Neuronal stem cell (in vitro differentiated cells): ENCODE measurements at regions not wholly inside any gene's neighbourhood (a gene's known extent, or its start where the extent isn't known, plus 50 kb on each side); places are given as distances from the start of the nearest gene placed in this dataset.

ENCODE experiments used
- DNase-seq: peaks from one replicate; pipeline ENCODE4 v3.0.0-alpha.2; 2013; ENCODE audit warnings: low spot score
- H2AFZ ChIP-seq: one replicate; pipeline ENCODE4 v1.6.1; 2013; ENCODE audit warnings: mild to moderate bottlenecking, low read length, inconsistent platforms
- H2AK5ac ChIP-seq: 2 replicates; pipeline ENCODE4 v1.6.1; 2013; ENCODE audit warnings: low read depth, mild to moderate bottlenecking, inconsistent platforms, low read length, moderate library complexity, mixed read lengths
- H2BK120ac ChIP-seq: 2 replicates; pipeline ENCODE4 v1.6.1; 2013; ENCODE audit warnings: low read depth, mild to moderate bottlenecking, inconsistent platforms, low read length, moderate library complexity, mixed read lengths
- H2BK12ac ChIP-seq: one replicate; pipeline ENCODE4 v1.6.1; 2013; ENCODE audit warnings: low read length, inconsistent platforms
- H2BK15ac ChIP-seq: 2 replicates; pipeline ENCODE4 v1.6.1; 2013; ENCODE audit warnings: mild to moderate bottlenecking, low read length, inconsistent platforms, mixed read lengths
- H2BK5ac ChIP-seq: one replicate; pipeline ENCODE4 v1.6.1; 2013; ENCODE audit warnings: inconsistent platforms, mild to moderate bottlenecking, low read length, moderate library complexity
- H3K14ac ChIP-seq: one replicate; pipeline ENCODE4 v1.6.1; 2013; ENCODE audit warnings: low read length, inconsistent platforms
- H3K18ac ChIP-seq: 2 replicates; pipeline ENCODE4 v1.6.1; 2013; ENCODE audit warnings: low read length, inconsistent platforms
- H3K23ac ChIP-seq: 2 replicates; pipeline ENCODE4 v1.6.1; 2013; ENCODE audit warnings: low read depth, mild to moderate bottlenecking, mixed read lengths, low read length, inconsistent platforms; ENCODE audit not compliant: poor library complexity
- H3K27ac ChIP-seq: replicated peaks from 3 replicates; pipeline ENCODE4 v1.5.1; 2013; ENCODE audit warnings: low read length, inconsistent platforms
- H3K27me3 ChIP-seq, 3 experiments: 2 replicates each; pipeline ENCODE4 v1.6.1; 2013; ENCODE audit warnings: low read length in 3 of 3, mild to moderate bottlenecking in 2 of 3, inconsistent platforms in 1 of 3, low read depth in 1 of 3, mixed read lengths in 1 of 3, moderate library complexity in 1 of 3; ENCODE audit not compliant: control insufficient read depth in 3 of 3, insufficient read depth in 3 of 3
- H3K36me3 ChIP-seq, 2 donors: replicated peaks in 1 of 2; 2 replicates each; pipeline ENCODE4 v1.6.1; 2013; ENCODE audit warnings: low read length in 2 of 2; ENCODE audit not compliant: control insufficient read depth in 2 of 2, insufficient read depth in 2 of 2
- H3K4ac ChIP-seq: 2 replicates; pipeline ENCODE4 v1.6.1; 2013; ENCODE audit warnings: inconsistent platforms, mild to moderate bottlenecking, low read length, moderate library complexity
- H3K4me1 ChIP-seq, 2 donors: 1 replicate in 1 of 2; 2 replicates in 1 of 2; pipeline ENCODE4 v1.6.1; 2013; ENCODE audit warnings: low read length in 2 of 2, low read depth in 1 of 2; ENCODE audit not compliant: control insufficient read depth in 2 of 2, insufficient read depth in 1 of 2
- H3K4me2 ChIP-seq: one replicate; pipeline ENCODE4 v1.6.1; 2013; ENCODE audit warnings: mild to moderate bottlenecking, low read length, inconsistent platforms; ENCODE audit not compliant: insufficient read depth, poor library complexity, severe bottlenecking
- H3K4me3 ChIP-seq, 2 donors: 2 replicates each; pipeline ENCODE4 v1.5.1; 2013; ENCODE audit warnings: low read length in 2 of 2, mild to moderate bottlenecking in 2 of 2, inconsistent platforms in 1 of 2, moderate library complexity in 1 of 2
- H3K79me1 ChIP-seq: one replicate; pipeline ENCODE4 v1.6.1; 2013; ENCODE audit warnings: low read depth, mild to moderate bottlenecking, inconsistent platforms, low read length, moderate library complexity
- H3K9ac ChIP-seq: one replicate; pipeline ENCODE4 v1.6.1; 2013; ENCODE audit warnings: mild to moderate bottlenecking, low read depth, low read length, inconsistent platforms; ENCODE audit not compliant: poor library complexity
- H3K9me3 ChIP-seq, 2 donors: replicated peaks in 1 of 2; 2 replicates each; pipeline versions ENCODE3 to v1.6.1; 2013; ENCODE audit warnings: low read length in 2 of 2, mild to moderate bottlenecking in 2 of 2, inconsistent platforms in 1 of 2, low read depth in 1 of 2, mixed read lengths in 1 of 2, moderate library complexity in 1 of 2; ENCODE audit not compliant: control insufficient read depth in 2 of 2, insufficient read depth in 1 of 2
- H4K8ac ChIP-seq: one replicate; pipeline ENCODE4 v1.6.1; 2013; ENCODE audit warnings: low read depth, mild to moderate bottlenecking, inconsistent platforms, low read length, moderate library complexity
- H4K91ac ChIP-seq: one replicate; pipeline ENCODE4 v1.6.1; 2013; ENCODE audit warnings: low read length, low read depth, mild to moderate bottlenecking, inconsistent platforms; ENCODE audit not compliant: poor library complexity
- WGBS, 2 donors: extraction: QIAGEN DNeasy Blood & Tissue Kit; methylation state at CpG; one replicate each; pipeline ENCODE4 v1.1.7; 2013; ENCODE audit warnings: missing lambda C conversion rate in 2 of 2, mixed read lengths in 1 of 2; ENCODE audit not compliant: insufficient read length in 2 of 2, insufficient replicate concordance in 1 of 2; ENCODE audit errors: extremely low coverage in 2 of 2; 5-methylcytosine and 5-hydroxymethylcytosine counted together

GRCh38 chr6:132964868-132965382, 150.6 kb downstream of the RPS12 start:
- H3K27me3 ChIP-seq, result no peaks in the 10 kb centered on the region
- no peaks in the 10 kb centered on the region for H3K36me3 ChIP-seq
- no peak overlapping the region for H3K4ac ChIP-seq
- no peak overlapping the region for H3K4me2 ChIP-seq
- no peak overlapping the region for H2BK15ac ChIP-seq
- H3K4me1 ChIP-seq, result peaks cover 2 to 6% of the 10 kb centered on the region in 2 donors
- no peak for DNase-seq
- H2BK120ac ChIP-seq, result no peak overlapping the region
- H2BK5ac ChIP-seq, result no peak overlapping the region
- no peak overlapping the region for H2BK12ac ChIP-seq
- no peak overlapping the region for H2AFZ ChIP-seq
- H3K18ac ChIP-seq, result no peak overlapping the region
- no peak overlapping the region for H3K23ac ChIP-seq
- H3K14ac ChIP-seq, result no peak overlapping the region
- no peak overlapping the region for H3K9ac ChIP-seq
- no peak overlapping the region for H3K4me3 ChIP-seq
- H3K27ac ChIP-seq, result no peak overlapping the region
- H2AK5ac ChIP-seq, result no peak overlapping the region
- H4K91ac ChIP-seq, result no peak overlapping the region
- H3K79me1 ChIP-seq, result no peaks in the 10 kb centered on the region
- H4K8ac ChIP-seq, result no peak overlapping the region
- H3K9me3 ChIP-seq, result no peaks in the 10 kb centered on the region
- WGBS, 2 donors, result no CpG with 5 or more reads among the region's 2 CpGs

DNA sequence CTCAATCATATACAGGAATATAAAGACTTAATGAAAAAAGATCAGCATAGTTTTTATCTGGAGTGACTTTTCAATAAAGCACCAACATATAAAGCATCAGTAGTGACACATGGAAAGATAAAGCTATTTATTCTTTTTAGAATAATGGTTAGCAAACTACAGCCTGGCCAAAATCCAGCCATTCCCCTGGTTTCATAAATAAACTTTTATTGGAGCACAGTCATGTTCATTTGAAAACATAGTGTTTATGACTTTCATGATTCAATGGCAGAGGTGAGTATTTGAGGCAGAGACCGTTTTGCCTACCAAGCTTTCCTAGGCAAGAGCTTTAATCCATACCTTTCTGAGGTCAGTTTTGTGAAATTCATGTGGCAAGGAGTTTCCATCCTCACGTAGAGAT, 153.5 kb downstream of the RPS12 start:
- no peak overlapping the region for H2AK5ac ChIP-seq
- H3K79me1 ChIP-seq, result no peaks in the 10 kb centered on the region
- no peak for DNase-seq
- no peak overlapping the region for H2BK15ac ChIP-seq
- H3K4me3 ChIP-seq, result no peak overlapping the region
- no peak overlapping the region for H3K14ac ChIP-seq
- H3K9me3 ChIP-seq, result no peaks in the 10 kb centered on the region
- H3K18ac ChIP-seq, result no peak overlapping the region
- WGBS, 2 donors, result no CpG with 5 or more reads among the region's 2 CpGs
- H3K4me2 ChIP-seq, result no peak overlapping the region
- H3K27me3 ChIP-seq, result no peaks in the 10 kb centered on the region
- no peak overlapping the region for H2AFZ ChIP-seq
- H3K36me3 ChIP-seq, result no peaks in the 10 kb centered on the region
- no peak overlapping the region for H3K4ac ChIP-seq
- H2BK5ac ChIP-seq, result no peak overlapping the region
- no peak overlapping the region for H3K9ac ChIP-seq
- no peak overlapping the region for H2BK12ac ChIP-seq
- H4K8ac ChIP-seq, result no peak overlapping the region
- H3K23ac ChIP-seq, result no peak overlapping the region
- H4K91ac ChIP-seq, result no peak overlapping the region
- H3K4me1 ChIP-seq, result peaks cover 4 to 8% of the 10 kb centered on the region in 2 donors
- no peak overlapping the region for H3K27ac ChIP-seq
- no peak overlapping the region for H2BK120ac ChIP-seq

DNA sequence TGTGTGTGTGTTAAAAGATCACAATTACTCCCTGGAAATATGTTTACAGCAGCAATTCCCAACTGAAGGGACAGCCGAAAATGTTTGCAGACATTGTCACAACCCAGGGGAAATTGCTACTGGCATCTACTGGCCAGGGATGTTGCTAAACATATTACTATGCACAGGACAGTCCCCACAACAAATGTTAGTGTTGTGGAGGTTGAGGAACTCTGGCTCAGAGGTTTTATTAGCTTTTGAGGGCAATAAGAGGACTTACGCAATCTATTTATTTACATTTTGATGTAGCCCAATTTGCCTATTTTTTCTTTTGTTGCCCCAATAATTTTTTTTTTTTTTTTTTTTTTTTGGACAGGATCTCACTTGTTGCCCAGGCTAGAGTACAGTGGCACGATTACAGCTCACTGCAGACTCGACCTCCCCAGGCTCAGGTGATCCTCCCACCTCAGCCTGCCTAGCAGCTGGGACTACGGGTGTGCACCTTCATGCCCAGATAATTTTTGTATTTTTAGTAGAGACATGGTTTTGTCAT, 154.1 kb downstream of the RPS12 start:
- Histone ChIP-seq H3K4me3 (no peak overlapping the region), H4K8ac (no peak overlapping the region), H3K14ac (no peak overlapping the region), H4K91ac (no peak overlapping the region), H3K9me3 (no peaks in the 10 kb centered on the region), H3K18ac (no peak overlapping the region), H3K79me1 (no peaks in the 10 kb centered on the region), H2BK12ac (no peak overlapping the region), H3K27me3 (no peaks in the 10 kb centered on the region), H3K4me2 (no peak overlapping the region), H3K4me1 (peaks cover 4 to 9% of the 10 kb centered on the region in 2 donors), H3K36me3 (no peaks in the 10 kb centered on the region), H3K23ac (no peak overlapping the region), H2AFZ (no peak overlapping the region), H3K9ac (no peak overlapping the region), H2BK15ac (no peak overlapping the region), H2BK5ac (no peak overlapping the region), H3K27ac (no peak overlapping the region), H2AK5ac (no peak overlapping the region), H2BK120ac (no peak overlapping the region), H3K4ac (no peak overlapping the region)
- DNase-seq, result no peak
- WGBS, 2 donors, result no CpG with 5 or more reads among the region's 5 CpGs

- no peaks in the 10 kb centered on the region for H3K36me3 ChIP-seq
- H3K18ac ChIP-seq, result no peak overlapping the region
- H2AFZ ChIP-seq, result no peak overlapping the region
- H4K91ac ChIP-seq, result no peak overlapping the region
- no peak overlapping the region for H2BK120ac ChIP-seq
- H3K9ac ChIP-seq, result no peak overlapping the region
- no peaks in the 10 kb centered on the region for H3K9me3 ChIP-seq
- no CpG with 5 or more reads among the region's 1 CpG for WGBS, 2 donors
- no peak overlapping the region for H2BK5ac ChIP-seq
- DNase-seq, result no peak
- H3K14ac ChIP-seq, result no peak overlapping the region
- H3K4me2 ChIP-seq, result no peak overlapping the region
- H2BK15ac ChIP-seq, result no peak overlapping the region
- no peak overlapping the region for H3K4me3 ChIP-seq
- H3K4ac ChIP-seq, result no peak overlapping the region
- H3K27me3 ChIP-seq, result no peaks in the 10 kb centered on the region
- H3K23ac ChIP-seq, result no peak overlapping the region
- no peaks in the 10 kb centered on the region for H3K79me1 ChIP-seq
- no peak overlapping the region for H2AK5ac ChIP-seq
- H4K8ac ChIP-seq, result no peak overlapping the region
- H3K4me1 ChIP-seq, result peaks cover 7 to 9% of the 10 kb centered on the region in 2 donors
- H2BK12ac ChIP-seq, result no peak overlapping the region
- H3K27ac ChIP-seq, result no peak overlapping the region
These were observed 154.8 kb downstream of the RPS12 start for GRCh38 chr6:132969196-132969595.
